ENCODE measurements at regions not wholly inside any gene's neighbourhood (a gene's known extent, or its start where the extent isn't known, plus 50 kb on each side); places are given as distances from the start of the nearest gene placed in this dataset.
"Not testable (repeated sequence)": the region's sequence is repeated elsewhere in the genome, so short reads cannot be mapped to it uniquely, and the experiment has no call there.

DNA sequence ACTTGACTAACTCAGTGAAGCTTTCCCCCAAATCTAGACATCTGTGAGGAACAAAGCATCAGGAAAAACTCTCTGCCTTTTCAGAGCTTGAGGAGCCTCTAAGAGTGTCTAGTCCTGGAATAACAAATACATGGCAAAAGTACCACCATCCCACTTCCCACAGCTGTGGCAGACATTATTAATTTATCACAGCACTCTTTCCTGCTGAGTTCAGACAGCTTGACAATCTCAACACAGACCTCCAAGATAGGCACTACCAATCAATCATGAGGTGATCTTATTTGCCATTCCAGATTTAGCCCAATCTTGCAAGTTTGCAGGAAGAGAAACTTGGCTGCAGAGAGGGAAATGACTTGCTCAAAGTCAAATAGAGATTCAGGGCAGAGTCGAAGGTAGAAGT is 202.8 kb downstream of the MN1 start:
- DNase-seq (ENCODE audit: low spot score) = no peak

DNA sequence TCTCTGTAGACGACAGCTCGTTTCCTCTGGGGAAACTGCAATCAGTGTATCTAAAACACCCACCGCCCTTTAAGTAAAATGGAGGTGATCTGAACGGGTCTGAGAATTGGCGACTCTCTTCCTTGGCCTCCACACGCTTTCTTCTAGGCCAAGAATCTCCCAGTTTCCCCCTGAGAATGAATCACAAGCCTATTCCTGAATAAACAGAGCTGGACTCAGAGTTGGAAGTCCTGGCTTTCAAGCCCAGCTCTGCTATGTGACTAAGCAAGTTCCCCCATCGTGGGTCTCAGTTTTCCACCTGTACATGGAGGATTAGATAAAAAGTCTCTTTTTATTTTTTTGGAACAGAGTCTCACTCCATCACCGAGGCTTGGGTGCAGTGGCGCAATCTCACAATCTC is 200.4 kb downstream of the MN1 start:
- DNase-seq (ENCODE audit: low spot score) = no peak

DNA sequence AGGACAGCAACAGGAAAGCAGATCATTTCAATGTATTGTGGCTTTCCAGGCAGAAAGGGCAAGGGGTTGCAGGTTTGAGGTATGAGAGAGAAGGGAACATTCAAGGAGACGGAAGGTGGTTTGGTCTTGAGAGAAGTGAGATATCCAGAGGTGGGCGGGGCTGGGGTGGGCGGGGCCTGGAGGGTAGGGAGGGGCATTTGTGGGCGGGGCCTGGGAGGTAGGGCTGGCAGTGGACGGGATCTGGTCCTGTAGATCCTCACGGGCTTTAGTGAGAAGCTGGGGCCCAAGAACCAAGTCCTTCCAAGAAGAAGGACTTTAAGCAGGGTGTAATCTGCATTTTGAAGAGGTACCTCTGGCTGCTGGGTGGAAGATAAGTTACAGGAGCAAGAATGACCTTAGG is 199.2 kb downstream of the MN1 start:
- no peak for DNase-seq (ENCODE audit: low spot score)

DNA sequence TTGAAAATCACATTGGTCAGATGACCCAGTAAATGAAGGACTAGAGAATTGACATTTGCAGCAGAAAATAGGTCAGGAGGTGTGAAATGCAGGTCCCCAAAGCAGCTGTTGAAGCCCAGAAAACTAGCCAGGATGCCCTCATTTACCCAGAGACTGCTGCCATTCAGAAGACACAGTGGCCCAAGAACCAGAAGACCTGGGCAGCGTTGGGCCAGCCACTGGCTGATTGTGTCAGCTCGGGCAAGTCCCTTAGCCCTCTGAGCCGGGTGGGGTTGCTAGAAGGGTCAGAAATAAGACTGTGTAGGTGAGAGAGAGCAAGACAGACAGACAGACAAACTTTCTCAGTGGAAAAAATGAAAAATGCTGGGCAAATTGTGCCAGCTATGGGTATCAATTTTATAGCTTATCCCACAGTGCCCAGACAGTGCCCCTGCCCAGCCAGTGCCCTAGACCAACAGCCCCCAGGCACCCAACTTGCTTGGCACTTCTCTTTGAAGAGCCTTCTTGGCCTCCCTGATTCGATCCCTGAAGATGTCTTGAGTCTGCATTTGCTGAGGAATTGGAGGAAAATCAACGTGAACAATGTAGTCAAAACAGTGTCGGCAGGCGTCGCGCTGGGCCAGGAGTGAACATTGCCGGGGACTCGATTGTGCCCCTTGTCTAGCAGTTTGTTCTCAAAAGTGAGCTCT is 198.3 kb downstream of the MN1 start:
- DNase-seq (ENCODE audit: low spot score) = no peak

DNA sequence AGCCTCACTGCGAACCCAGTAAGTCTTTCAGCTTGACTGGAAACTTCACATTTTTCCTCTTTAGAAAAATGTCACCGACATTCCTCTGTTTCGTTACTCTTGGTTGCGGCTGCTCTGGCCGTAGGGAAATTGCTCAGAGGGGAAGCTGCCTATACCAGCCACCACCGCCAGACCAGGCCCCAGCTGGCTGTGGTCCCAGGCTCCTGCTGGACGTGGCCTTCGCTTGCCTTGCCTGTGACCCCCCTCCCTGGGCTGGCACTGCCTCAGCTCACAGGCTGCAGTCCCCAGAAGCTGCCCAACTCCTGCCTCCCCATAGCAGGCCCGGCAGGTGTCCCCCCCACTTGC is 197.8 kb downstream of the MN1 start:
- DNase-seq (ENCODE audit: low spot score) = no peak

- no peak for DNase-seq (ENCODE audit: low spot score)
These were observed 196.2 kb downstream of the MN1 start for GRCh38 chr22:27605390-27605789.

- DNase-seq (ENCODE audit: low spot score) = not testable (repeated sequence)
These were observed 193.8 kb downstream of the MN1 start for GRCh38 chr22:27607750-27608149.

DNA sequence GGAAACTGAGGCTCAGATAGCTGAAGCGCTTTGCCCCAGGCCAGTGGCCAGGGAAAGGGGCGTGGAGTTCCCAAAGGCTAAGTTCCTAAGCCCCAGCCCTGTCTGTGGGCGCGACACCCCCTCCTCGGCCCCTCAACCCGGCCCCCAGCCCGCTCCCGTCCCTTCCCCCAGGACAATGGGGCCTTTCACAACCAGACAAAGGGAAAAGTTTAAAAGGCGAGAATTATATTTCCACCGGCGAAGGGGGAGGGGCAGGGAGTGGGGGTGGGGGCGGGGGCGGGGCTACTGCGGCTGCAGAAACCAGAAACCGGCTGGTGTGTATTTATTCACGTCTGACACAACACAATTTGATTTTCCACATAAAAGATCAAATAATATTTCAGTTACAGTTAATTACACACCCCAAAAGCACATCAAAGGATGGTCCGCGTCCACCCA is 192.1 kb downstream of the MN1 start:
- DNase-seq (ENCODE audit: low spot score) = no peak

- DNase-seq (ENCODE audit: low spot score) = not testable (repeated sequence)
These were observed 191.4 kb downstream of the MN1 start for GRCh38 chr22:27610164-27610563.

- no peak for DNase-seq (ENCODE audit: low spot score)
These were observed 190.4 kb downstream of the MN1 start for GRCh38 chr22:27610863-27611786.

DNA sequence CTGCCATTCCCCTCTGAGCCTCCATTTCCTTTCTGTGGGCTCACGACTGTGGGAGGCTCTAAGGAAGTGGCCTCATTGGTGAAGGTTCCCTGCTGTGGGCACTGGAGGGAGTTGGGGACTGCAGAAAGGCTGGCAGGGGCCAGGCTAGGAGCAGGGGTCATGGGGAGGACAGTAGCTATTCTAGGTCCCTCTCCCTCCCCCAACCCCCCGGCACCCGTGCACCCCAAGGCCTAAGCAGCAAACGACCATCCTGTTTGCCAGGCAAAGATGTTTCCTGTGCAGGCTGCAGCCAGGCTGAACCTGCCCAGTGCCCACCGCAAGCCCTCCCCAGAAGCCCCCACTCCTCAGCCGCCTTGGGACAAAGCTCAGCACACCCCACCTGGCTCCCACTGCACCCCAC is 189.4 kb downstream of the MN1 start:
- DNase-seq (ENCODE audit: low spot score) = no peak

DNA sequence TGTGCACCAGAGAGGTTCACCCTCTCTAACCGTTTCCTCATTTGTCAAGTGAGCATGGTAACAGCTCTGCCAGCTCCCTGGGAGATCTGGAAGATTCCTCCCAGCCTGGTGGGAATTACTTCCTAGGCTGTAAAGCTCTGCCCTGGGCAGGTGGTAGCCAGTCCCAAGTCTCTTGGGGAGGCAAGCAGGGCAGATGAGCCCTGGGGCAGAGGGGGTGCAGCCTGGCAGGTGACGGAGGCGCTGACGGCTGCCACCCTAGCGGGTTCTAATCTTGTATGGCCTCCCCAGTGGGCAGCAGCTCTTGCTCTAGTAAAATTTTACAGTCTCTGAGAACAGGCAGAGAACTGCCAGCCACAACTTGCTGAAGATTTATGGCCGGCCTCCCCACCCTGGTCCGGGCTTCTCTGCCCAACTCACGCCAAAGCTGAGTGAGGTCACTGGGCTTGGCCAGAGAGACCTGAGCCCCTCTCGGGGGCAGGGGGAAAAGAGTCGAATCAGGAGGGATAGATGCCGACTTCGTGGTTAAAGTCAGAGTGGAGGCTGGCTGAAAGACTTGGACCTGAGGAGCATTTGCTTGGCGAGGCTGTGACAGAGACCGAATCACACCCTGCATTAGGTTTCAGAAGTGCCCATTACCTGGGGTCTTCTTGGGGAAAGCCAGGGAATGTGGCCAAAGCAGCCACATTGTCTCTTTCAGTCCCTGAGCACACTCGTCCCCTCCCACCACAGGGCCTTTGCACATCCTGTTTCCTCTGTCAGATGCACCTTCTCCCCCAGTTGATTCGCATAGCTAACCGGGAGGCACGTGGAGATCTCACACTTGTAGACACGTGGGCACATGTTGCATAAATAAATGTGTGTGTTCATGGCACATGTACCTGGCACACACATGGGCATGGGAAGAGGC is 188.2 kb downstream of the MN1 start:
- no peak for DNase-seq (ENCODE audit: low spot score)

DNA sequence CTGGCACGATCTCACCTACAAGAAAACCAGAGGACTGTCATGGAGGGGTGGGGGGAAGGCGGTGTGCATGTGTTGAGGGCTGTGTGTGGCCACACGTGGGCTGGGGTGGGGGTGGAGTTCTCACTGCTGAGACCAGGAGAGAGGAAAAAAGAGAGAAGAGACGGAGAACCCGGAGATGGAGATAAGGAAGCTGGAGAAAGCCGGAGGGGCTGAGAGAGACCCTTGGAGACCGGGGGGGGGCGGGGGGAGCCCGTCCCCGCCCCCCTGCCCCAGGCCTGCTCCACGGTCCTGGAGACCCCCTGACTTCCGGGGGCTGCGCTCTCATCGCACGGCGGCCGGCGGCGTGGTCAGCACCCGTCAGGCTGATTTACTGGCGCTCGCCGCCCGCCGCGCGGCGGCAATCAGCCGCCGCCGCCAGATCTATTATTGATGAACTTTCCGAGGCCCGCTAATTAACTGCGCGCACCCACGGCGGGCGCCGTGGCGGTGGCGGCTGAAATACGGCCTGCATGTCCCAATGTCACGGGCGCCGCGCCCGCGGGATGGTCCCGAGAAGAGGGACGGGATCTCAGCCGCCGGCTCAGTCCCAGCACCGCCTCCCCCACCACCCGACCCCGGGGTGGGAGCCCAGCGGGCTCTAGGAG is 187.4 kb downstream of the MN1 start:
- no peak for DNase-seq (ENCODE audit: low spot score)

DNA sequence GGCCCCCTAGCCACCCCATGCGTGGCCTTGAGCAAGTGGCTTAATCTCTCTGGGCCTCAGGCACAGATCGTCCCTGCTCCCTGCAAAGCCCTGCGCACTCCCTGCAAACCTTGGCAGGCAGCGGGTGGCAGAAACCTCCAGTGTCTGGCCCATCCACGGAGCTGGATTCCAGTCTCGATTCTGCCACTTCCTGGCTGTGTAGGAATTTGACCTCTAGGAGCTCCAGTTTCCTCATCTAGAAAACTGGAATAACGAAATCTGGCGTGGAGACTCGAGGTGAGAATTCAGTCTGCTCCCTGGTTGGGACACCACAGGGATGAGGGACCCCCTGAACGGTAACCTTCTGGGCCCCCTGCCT is 186.9 kb downstream of the MN1 start:
- DNase-seq (ENCODE audit: low spot score) = no peak

GRCh38 chr22:27615408-27615807 is 186.1 kb downstream of the MN1 start:
- no peak for DNase-seq (ENCODE audit: low spot score)

- DNase-seq (ENCODE audit: low spot score) = no peak
These were observed 185.5 kb downstream of the MN1 start for GRCh38 chr22:27616033-27616432.

GRCh38 chr22:27617214-27617881 is 184.2 kb downstream of the MN1 start:
- DNase-seq (ENCODE audit: low spot score) = no peak

- no peak for DNase-seq (ENCODE audit: low spot score)
These were observed 181.0 kb downstream of the MN1 start for GRCh38 chr22:27620367-27621154.

DNA sequence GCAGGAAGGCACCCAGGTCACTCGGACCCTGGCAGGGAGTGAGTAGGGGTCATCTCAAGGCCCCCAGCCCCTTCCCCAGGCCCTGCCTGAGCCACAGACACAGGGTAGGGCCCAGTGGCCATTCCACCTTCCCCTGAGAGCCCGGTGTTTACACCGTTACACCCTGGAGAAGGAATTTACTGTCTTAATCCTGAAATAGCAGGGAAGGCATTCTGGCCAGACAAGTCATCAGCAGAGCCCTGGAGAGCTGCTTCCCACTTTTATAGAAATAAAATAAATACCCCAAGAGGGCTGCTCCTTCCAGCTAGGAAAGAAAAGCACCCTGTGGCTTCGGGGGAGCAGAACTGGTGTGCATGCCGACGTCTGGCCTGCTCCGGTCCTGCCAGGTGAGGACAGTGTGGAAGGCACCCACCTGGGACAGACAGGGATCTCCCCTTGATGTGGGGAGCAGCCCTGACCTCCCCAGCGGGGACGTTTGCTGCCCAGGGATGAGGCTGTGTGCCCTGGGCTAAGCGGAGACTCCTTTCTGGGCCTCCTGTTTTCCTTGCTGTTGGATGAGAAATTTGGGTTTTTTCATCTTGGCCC is 180.0 kb downstream of the MN1 start:
- DNase-seq (ENCODE audit: low spot score) = no peak

GRCh38 chr22:27624042-27624441 is 177.5 kb downstream of the MN1 start:
- DNase-seq (ENCODE audit: low spot score) = no peak

Data from activated CD4-positive, alpha-beta T cell treated with anti-CD3 and anti-CD28 coated beads, Interleukin-2, Interleukin-4, amounts not matched to agents 100 ng/mL and 50 ng/mL, durations not matched to agents 16 hours and 8 hours (primary cell).